SH-SY5Y (cell line): ENCODE measurements at regions not wholly inside any gene's neighbourhood (a gene's known extent, or its start where the extent isn't known, plus 50 kb on each side); places are given as distances from the start of the nearest gene placed in this dataset.

Source experiments
- GATA2 ChIP-seq: IDR thresholded peaks from 2 replicates; pipeline ENCODE4 v1.6.1; 2011; ENCODE audit warnings: mild to moderate bottlenecking, low read depth, low read length
- GATA3 ChIP-seq: IDR thresholded peaks from 2 replicates; pipeline ENCODE4 v1.6.1; 2011; ENCODE audit warnings: low read depth, mild to moderate bottlenecking, low read length, moderate library complexity

- TF ChIP-seq GATA2 (no peak), GATA3 (no peak)
Measured at GRCh38 chr3:107061466-107061865, 315.8 kb upstream of the CCDC54 start.
